ENCODE measurements at regions not wholly inside any gene's neighbourhood (a gene's known extent, or its start where the extent isn't known, plus 50 kb on each side); places are given as distances from the start of the nearest gene placed in this dataset.

DNA sequence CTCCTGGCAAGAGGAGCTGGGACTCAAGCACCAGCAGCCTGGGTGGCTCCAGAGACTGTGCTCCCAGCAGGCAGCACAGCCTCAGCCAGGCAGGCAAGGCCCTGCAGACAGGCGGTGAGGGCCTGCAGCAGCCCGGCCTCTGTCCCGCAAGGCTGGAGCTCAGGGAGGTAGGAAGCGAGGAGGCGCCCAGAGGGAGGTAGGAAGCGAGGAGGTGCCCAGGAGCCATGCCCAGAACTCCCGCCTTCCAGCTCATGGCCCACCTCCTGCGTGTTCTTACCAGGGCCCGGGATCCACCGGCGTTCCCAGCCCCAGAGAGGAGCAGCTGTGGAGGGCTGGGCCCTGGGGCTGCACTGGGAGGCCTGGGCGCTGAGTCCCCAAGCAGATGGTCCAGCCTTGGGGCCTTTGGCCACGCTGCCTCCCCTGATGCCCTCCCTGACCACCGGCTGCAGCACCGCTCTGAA is 133.1 kb downstream of the HMX1 start:
- no peak overlapping the region for H3K4me3 ChIP-seq (ENCODE audit: control insufficient read depth in 2 of 3, extremely low read depth in 1 of 3, insufficient read depth in 2 of 3, low read depth in 1 of 3, low read length in 3 of 3)
- no peak overlapping the region for H3K4me2 ChIP-seq (ENCODE audit: control insufficient read depth, extremely low read depth, insufficient read depth, low read depth, low read length)
- no peaks in the 10 kb centered on the region for H3K9me1 ChIP-seq (ENCODE audit: control insufficient read depth, extremely low read depth, insufficient read depth, low read length)
- FAIRE-seq (no peak), DNase-seq (ENCODE audit: low read depth, low spot score) (no peak)
- no peak overlapping the region for H2AFZ ChIP-seq (ENCODE audit: control insufficient read depth, low read length)
- no peak for TF ChIP-seq EZH2 (IDR thresholded peaks at IDR 0.05; ENCODE audit: low read length)
- TF ChIP-seq, protein P1, sequence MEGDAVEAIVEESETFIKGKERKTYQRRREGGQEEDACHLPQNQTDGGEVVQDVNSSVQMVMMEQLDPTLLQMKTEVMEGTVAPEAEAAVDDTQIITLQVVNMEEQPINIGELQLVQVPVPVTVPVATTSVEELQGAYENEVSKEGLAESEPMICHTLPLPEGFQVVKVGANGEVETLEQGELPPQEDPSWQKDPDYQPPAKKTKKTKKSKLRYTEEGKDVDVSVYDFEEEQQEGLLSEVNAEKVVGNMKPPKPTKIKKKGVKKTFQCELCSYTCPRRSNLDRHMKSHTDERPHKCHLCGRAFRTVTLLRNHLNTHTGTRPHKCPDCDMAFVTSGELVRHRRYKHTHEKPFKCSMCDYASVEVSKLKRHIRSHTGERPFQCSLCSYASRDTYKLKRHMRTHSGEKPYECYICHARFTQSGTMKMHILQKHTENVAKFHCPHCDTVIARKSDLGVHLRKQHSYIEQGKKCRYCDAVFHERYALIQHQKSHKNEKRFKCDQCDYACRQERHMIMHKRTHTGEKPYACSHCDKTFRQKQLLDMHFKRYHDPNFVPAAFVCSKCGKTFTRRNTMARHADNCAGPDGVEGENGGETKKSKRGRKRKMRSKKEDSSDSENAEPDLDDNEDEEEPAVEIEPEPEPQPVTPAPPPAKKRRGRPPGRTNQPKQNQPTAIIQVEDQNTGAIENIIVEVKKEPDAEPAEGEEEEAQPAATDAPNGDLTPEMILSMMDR (optimal IDR thresholded peaks at IDR 0.05 in 1 of 3, IDR thresholded peaks at IDR 0.05 in 1 of 3, conservative IDR thresholded peaks at IDR 0.05 in 1 of 3; ENCODE audit: extremely low read depth in 1 of 3, insufficient read depth in 2 of 3, low read length in 3 of 3), result no peak
- H3K9ac ChIP-seq (ENCODE audit: control insufficient read depth, extremely low read depth, insufficient read depth, low read length), result no peak overlapping the region
- no peak overlapping the region for H3K27ac ChIP-seq (ENCODE audit: control insufficient read depth, insufficient read depth, low read length)
- no peaks in the 10 kb centered on the region for H3K36me3 ChIP-seq (ENCODE audit: control insufficient read depth in 2 of 2, extremely low read depth in 1 of 2, insufficient read depth in 2 of 2, low read length in 2 of 2)
- H3K4me1 ChIP-seq (ENCODE audit: control insufficient read depth, extremely low read depth, insufficient read depth, low read length), result no peaks in the 10 kb centered on the region
- dilution Hi-C loops (cut with MboI; ENCODE audit: extremely low pct_ligation_motif_present, low sequenced_read_pairs), result no loop called here
- H4K20me1 ChIP-seq (ENCODE audit: control insufficient read depth, extremely low read depth, insufficient read depth, low read length), result no peaks in the 10 kb centered on the region
- H3K27me3 ChIP-seq (ENCODE audit: control insufficient read depth, extremely low read depth, insufficient read depth, low read length), result no peaks in the 10 kb centered on the region
- no peaks in the 10 kb centered on the region for H3K79me2 ChIP-seq (ENCODE audit: control insufficient read depth, insufficient read depth, low read length)
- H3K9me3 ChIP-seq (ENCODE audit: control insufficient read depth, low read depth, low read length), result peaks cover 15% of the 10 kb centered on the region

DNA sequence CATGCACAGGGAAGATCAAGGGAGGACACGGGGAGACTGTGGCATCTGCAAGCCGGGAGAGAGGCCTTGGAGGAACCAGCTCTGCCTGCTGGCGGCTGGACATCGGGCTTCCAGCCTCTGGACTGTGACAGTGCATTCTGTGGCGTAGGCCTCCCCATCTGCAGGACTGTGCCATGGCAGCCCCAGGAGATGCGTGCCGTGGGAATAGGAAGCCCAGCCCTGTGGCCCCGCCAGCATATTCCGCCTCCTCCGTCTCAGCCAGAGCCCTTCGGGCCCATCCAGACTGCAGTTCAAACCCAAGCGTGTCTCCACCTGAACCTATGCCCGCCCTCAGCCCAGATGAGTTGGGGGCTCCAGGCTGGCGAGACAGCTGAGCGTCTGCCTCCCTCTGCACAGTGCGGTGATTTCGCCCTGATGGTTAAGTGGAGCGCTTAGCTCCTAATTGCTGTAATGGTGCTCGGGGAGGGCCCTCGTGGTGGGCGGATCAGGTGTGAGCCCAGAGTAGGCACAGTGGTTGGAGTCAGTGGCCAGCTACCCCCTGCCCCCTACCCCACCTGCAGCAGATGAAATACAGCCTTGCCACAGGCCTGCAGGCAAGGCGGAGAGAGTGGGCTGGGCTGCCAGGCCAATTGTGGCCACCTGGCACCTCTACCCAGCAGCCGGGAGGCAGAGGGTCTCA is 133.9 kb downstream of the HMX1 start:
- no peak overlapping the region for H3K9ac ChIP-seq (ENCODE audit: control insufficient read depth, extremely low read depth, insufficient read depth, low read length)
- H3K4me3 ChIP-seq (ENCODE audit: control insufficient read depth in 2 of 3, extremely low read depth in 1 of 3, insufficient read depth in 2 of 3, low read depth in 1 of 3, low read length in 3 of 3), result no peak overlapping the region
- H3K36me3 ChIP-seq (ENCODE audit: control insufficient read depth in 2 of 2, extremely low read depth in 1 of 2, insufficient read depth in 2 of 2, low read length in 2 of 2), result no peaks in the 10 kb centered on the region
- H2AFZ ChIP-seq (ENCODE audit: control insufficient read depth, low read length), result no peak overlapping the region
- H3K9me3 ChIP-seq (ENCODE audit: control insufficient read depth, low read depth, low read length), result peaks cover 15% of the 10 kb centered on the region
- dilution Hi-C loops (cut with MboI; ENCODE audit: extremely low pct_ligation_motif_present, low sequenced_read_pairs), result no loop called here
- FAIRE-seq (no peak), DNase-seq (ENCODE audit: low read depth, low spot score) (no peak)
- H4K20me1 ChIP-seq (ENCODE audit: control insufficient read depth, extremely low read depth, insufficient read depth, low read length), result no peaks in the 10 kb centered on the region
- no peak overlapping the region for H3K4me2 ChIP-seq (ENCODE audit: control insufficient read depth, extremely low read depth, insufficient read depth, low read depth, low read length)
- H3K27me3 ChIP-seq (ENCODE audit: control insufficient read depth, extremely low read depth, insufficient read depth, low read length), result no peaks in the 10 kb centered on the region
- TF ChIP-seq, protein P1 (optimal IDR thresholded peaks at IDR 0.05 in 1 of 3, IDR thresholded peaks at IDR 0.05 in 1 of 3, conservative IDR thresholded peaks at IDR 0.05 in 1 of 3; ENCODE audit: extremely low read depth in 1 of 3, insufficient read depth in 2 of 3, low read length in 3 of 3), result no peak
- no peak for TF ChIP-seq EZH2 (IDR thresholded peaks at IDR 0.05; ENCODE audit: low read length)
- no peaks in the 10 kb centered on the region for H3K79me2 ChIP-seq (ENCODE audit: control insufficient read depth, insufficient read depth, low read length)
- H3K4me1 ChIP-seq (ENCODE audit: control insufficient read depth, extremely low read depth, insufficient read depth, low read length), result no peaks in the 10 kb centered on the region
- no peaks in the 10 kb centered on the region for H3K9me1 ChIP-seq (ENCODE audit: control insufficient read depth, extremely low read depth, insufficient read depth, low read length)
- H3K27ac ChIP-seq (ENCODE audit: control insufficient read depth, insufficient read depth, low read length), result no peak overlapping the region
